Naive thymus-derived CD8-positive, alpha-beta T cell (primary cell): ENCODE measurements at regions not wholly inside any gene's neighbourhood (a gene's known extent, or its start where the extent isn't known, plus 50 kb on each side); places are given as distances from the start of the nearest gene placed in this dataset.

ENCODE experiments used
- ATAC-seq, 2 donors: fragments of 150-1000 bp; cut with Tn5 transposase in 1 of 2; sonication (Bioruptor Pico), chemical (Tn5 transposase) in 1 of 2; 1 replicate in 1 of 2; 2 replicates in 1 of 2; pipeline ENCODE4 v1.10.0; 2021; ENCODE audit warnings: mild to moderate bottlenecking in 2 of 2, moderate library complexity in 2 of 2
- POLR2A ChIA-PET: fragments of 350-600 bp; sonication (Branson Sonifier 250); formaldehyde crosslinking; loops from one replicate; lab custom pipeline; 2021; ENCODE audit warnings: antibody characterized with exemption; lab: Charles Lee
- DNase-seq, 10 donors: peaks; one replicate each; pipeline versions ENCODE4 v3.0.0 to v3.0.0-alpha.2; 2020 to 2022
- H3K27ac Mint-ChIP-seq, 10 donors: one replicate each; pipeline ENCODE4 v1.8.0; 2020 to 2022; ENCODE audit warnings: mild to moderate bottlenecking in 10 of 10, mixed read lengths in 10 of 10, moderate library complexity in 4 of 10, inconsistent platforms in 1 of 10
- H3K27me3 Mint-ChIP-seq, 5 donors: one replicate each; pipeline ENCODE4 v1.8.0; 2021 to 2022; ENCODE audit warnings: mixed read lengths in 5 of 5
- H3K36me3 Mint-ChIP-seq, 3 donors: one replicate each; pipeline ENCODE4 v1.8.0; 2020 to 2022; ENCODE audit warnings: mixed read lengths in 3 of 3, mild to moderate bottlenecking in 2 of 3, inconsistent platforms in 1 of 3
- H3K4me1 Mint-ChIP-seq, 4 donors: one replicate each; pipeline ENCODE4 v1.8.0; 2021 to 2022; ENCODE audit warnings: mixed read lengths in 4 of 4
- H3K4me3 Mint-ChIP-seq, 10 donors: one replicate each; pipeline ENCODE4 v1.8.0; 2020 to 2022; ENCODE audit warnings: mild to moderate bottlenecking in 10 of 10, mixed read lengths in 10 of 10, moderate library complexity in 6 of 10, inconsistent platforms in 1 of 10
- H3K9me3 Mint-ChIP-seq, 9 donors: one replicate each; pipeline ENCODE4 v1.8.0; 2020 to 2022; ENCODE audit warnings: mixed read lengths in 9 of 9, mild to moderate bottlenecking in 3 of 9, inconsistent platforms in 1 of 9, moderate library complexity in 1 of 9

DNA sequence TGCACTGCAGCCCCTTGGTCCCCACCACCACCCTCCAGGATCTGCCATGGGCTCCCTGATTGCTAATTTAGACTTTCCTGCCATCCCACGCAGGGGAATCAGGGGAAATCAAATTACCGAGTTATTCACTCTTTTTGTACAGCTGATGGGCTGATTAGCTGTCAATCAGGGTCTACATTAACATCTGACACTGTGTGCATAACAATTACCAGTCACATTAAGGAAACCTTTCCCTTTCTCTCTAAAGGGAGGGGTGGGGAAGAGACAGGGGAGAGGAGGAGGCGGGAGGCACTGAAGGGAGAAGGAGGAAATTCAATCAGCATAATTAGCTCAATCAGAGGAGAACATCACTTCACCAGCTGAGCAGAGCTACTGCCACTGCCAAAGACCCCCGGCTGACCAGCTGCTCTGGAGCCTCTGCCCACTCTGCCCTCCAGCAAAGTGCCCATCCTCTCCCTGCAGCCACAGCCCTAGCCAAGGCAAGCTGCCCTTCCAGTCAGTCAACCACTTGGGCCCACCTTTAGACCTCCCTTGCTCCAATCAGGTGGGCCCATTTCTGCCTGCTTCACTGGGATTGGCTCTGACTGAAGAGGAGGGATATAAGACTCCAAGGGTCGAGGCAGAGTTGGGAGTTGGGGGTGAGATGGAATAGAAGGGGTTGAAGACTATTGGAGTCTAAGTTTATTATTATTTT, 199.3 kb upstream of the ZC3H12A start:
- POLR2A ChIA-PET, result no interaction called here
- peaks cover 0 to 14% (median 8%) of the 10 kb centered on the region in 9 donors for H3K9me3 Mint-ChIP-seq
- peaks cover 0 to 9% (median 0%) of the 10 kb centered on the region in 3 donors for H3K36me3 Mint-ChIP-seq
- no peak overlapping the region for H3K4me3 Mint-ChIP-seq
- ATAC-seq (no peak), DNase-seq (no peak)
- H3K4me1 Mint-ChIP-seq, result no peaks in the 10 kb centered on the region
- H3K27ac Mint-ChIP-seq, result no peak overlapping the region
- peaks cover 15 to 87% (median 23%) of the 10 kb centered on the region in 5 donors for H3K27me3 Mint-ChIP-seq

DNA sequence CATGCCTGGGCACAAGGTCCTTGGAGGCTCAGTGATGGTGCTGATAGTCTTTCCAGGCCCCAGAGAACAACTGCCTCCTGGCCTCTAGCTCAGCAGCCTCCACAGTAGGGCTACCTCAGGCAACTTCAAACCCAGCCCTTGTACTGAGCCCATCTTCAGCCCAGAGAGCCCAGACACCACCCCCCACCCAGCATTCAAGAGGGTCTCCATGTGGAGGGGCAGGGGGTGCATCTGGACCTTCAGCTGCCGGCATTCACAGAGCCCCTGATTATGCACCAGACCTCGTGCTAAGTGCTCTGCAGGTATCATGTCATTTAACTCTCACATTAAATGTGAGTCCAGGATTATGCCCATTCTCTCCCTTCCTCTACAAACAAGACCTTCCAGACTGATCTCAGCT, 197.0 kb upstream of the ZC3H12A start:
- DNase-seq (no peak), ATAC-seq (no peak)
- POLR2A ChIA-PET, result no interaction called here
- peaks cover 0 to 10% (median 0%) of the 10 kb centered on the region in 3 donors for H3K36me3 Mint-ChIP-seq
- no peaks in the 10 kb centered on the region for H3K4me1 Mint-ChIP-seq
- H3K9me3 Mint-ChIP-seq, result peaks cover 0 to 32% (median 14%) of the 10 kb centered on the region in 9 donors
- H3K4me3 Mint-ChIP-seq, result no peak overlapping the region
- peaks cover 18 to 80% (median 22%) of the 10 kb centered on the region in 5 donors for H3K27me3 Mint-ChIP-seq
- no peak overlapping the region for H3K27ac Mint-ChIP-seq

DNA sequence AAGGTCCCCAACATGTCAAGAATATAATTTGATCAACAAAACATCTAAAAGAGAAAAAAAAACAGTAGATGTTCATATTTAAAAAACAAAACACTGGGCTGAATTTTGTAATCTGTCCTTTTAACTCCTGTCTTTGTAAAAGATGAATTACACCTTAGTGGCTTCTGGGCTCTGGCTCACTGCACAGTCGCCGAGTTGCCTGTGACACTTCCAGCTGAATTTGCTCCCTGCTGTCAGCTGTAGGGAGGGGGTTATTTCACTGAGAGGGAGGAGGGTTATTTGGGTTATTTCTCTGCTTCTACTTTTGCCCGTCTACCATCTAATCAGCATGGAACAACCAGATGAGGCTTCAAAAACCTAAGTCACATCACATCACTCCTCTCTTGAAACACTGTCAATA, 193.0 kb upstream of the ZC3H12A start:
- ATAC-seq (no peak), DNase-seq (peak in 1 of 10 donors; percentile 9)
- Mint-ChIP-seq H3K4me3 (no peak overlapping the region), H3K36me3 (peaks cover 0 to 10% (median 0%) of the 10 kb centered on the region in 3 donors), H3K27ac (no peak overlapping the region), H3K27me3 (peaks cover 18 to 58% (median 26%) of the 10 kb centered on the region in 5 donors), H3K4me1 (no peaks in the 10 kb centered on the region), H3K9me3 (peaks cover 0 to 39% (median 14%) of the 10 kb centered on the region in 9 donors)
- POLR2A ChIA-PET, result no interaction called here

DNA sequence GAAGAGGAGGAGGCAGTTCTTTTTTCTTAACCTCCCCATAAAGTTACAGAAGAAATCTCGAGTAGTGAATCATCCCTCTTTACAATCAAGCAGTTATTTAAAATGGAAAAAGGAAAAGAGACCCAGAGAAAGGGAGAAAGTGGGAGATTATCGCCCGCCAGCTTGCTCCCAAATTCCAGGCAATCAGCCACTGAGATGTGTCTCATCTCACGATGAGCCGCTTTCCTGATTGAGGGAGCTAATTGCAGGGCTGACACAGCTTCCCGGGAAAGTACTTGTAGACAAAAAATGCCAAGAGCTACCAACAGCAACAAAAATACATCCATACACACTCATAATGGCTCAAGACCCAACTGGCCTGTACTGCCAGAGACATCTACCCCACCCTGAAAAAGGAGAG, 191.6 kb upstream of the ZC3H12A start:
- ATAC-seq, result no peak

DNA sequence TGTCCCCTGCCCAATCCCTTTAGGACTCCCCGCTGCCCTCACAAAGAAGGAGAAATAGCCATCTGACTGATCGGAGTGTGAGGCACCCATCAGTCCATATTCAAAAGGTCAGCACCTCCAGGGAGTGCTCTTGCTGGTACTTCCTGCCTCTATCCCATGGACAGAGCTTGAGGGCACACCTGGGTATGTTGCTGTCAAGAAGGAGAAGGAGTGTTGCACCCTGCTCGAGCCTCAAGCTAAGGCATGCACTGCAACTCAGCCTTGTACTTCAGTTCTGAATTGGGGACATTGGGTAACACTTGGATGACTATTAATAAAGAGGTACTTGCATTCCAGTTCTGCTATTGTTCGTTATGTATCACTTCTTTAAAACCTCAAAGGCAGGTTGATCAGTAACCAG, 190.3 kb upstream of the ZC3H12A start:
- Mint-ChIP-seq H3K27me3 (peaks cover 14 to 44% (median 22%) of the 10 kb centered on the region in 5 donors), H3K4me3 (no peak overlapping the region), H3K9me3 (peaks cover 0 to 36% (median 14%) of the 10 kb centered on the region in 9 donors), H3K27ac (no peak overlapping the region), H3K4me1 (peaks cover 0 to 10% (median 0%) of the 10 kb centered on the region in 4 donors), H3K36me3 (peaks cover 0 to 10% (median 0%) of the 10 kb centered on the region in 3 donors)
- DNase-seq, result no peak
- no peak for ATAC-seq
- POLR2A ChIA-PET, result no interaction called here

More for the DNA sequence above, 191.6 kb upstream of the ZC3H12A start:
- H3K27ac Mint-ChIP-seq, result no peak overlapping the region
- POLR2A ChIA-PET, result no interaction called here
- no peaks in the 10 kb centered on the region for H3K4me1 Mint-ChIP-seq
- peaks cover 18 to 46% (median 26%) of the 10 kb centered on the region in 5 donors for H3K27me3 Mint-ChIP-seq
- H3K4me3 Mint-ChIP-seq, result no peak overlapping the region
- H3K36me3 Mint-ChIP-seq, result peaks cover 0 to 10% (median 0%) of the 10 kb centered on the region in 3 donors
- peak in 1 of 10 donors; percentile 21 for DNase-seq
- H3K9me3 Mint-ChIP-seq, result peaks cover 0 to 39% (median 14%) of the 10 kb centered on the region in 9 donors

DNA sequence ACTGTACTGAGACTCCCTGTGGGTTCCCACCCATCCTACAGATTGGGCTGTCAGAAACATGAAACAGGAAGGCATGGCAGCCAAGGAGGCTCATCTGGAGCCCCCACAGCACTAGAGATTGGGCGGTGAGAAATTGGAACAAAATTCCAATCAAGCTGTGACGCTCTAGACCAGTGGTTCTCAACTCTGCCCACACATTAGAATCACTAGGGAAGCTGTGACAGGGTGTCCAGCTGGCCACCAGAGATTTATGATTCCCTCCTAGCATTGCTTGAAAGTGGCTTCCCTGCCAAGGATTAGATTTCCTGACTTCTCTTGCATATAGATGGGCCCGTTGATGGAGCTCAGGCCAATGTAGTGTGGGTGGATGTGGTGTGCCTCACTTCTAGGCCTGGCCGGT, 187.5 kb upstream of the ZC3H12A start:
- DNase-seq (no peak), ATAC-seq (no peak)
- peaks cover 9 to 31% (median 14%) of the 10 kb centered on the region in 5 donors for H3K27me3 Mint-ChIP-seq
- H3K27ac Mint-ChIP-seq, result no peak overlapping the region
- no peaks in the 10 kb centered on the region for H3K36me3 Mint-ChIP-seq
- peaks cover 0 to 8% (median 0%) of the 10 kb centered on the region in 9 donors for H3K9me3 Mint-ChIP-seq
- no peak overlapping the region for H3K4me3 Mint-ChIP-seq
- H3K4me1 Mint-ChIP-seq, result peaks cover 0 to 22% (median 0%) of the 10 kb centered on the region in 4 donors
- POLR2A ChIA-PET, result no interaction called here

DNA sequence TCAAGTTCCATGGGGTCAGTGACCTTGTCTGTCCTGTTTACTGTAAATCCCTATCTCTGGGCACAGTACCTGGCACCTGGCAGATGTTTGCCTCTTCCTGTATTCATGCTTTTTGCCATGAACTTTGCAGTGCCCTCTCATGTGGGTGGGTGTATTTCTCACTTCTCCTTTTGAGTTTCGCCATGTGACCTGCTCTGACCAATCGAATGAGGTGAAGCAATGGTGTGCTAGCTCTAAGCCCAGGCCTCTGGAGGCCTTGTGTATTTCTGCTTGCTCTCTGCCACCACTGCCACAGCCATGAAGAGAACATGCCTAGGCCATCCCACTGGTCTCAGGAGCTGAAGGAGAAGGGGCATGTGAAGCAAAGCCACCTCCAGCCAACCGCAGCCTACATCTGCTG, 185.5 kb upstream of the ZC3H12A start:
- POLR2A ChIA-PET, result no interaction called here
- no peak overlapping the region for H3K4me3 Mint-ChIP-seq
- H3K27me3 Mint-ChIP-seq, result peaks cover 4 to 27% (median 14%) of the 10 kb centered on the region in 5 donors
- H3K9me3 Mint-ChIP-seq, result peaks cover 0 to 6% (median 0%) of the 10 kb centered on the region in 9 donors
- DNase-seq (peak in 1 of 10 donors; percentile 26), ATAC-seq (peak; percentile 20 to 42)
- H3K27ac Mint-ChIP-seq, result peak overlapping the region in 1 of 10 donors; percentile 78
- H3K36me3 Mint-ChIP-seq, result no peaks in the 10 kb centered on the region
- peaks cover 0 to 25% (median 0%) of the 10 kb centered on the region in 4 donors for H3K4me1 Mint-ChIP-seq

DNA sequence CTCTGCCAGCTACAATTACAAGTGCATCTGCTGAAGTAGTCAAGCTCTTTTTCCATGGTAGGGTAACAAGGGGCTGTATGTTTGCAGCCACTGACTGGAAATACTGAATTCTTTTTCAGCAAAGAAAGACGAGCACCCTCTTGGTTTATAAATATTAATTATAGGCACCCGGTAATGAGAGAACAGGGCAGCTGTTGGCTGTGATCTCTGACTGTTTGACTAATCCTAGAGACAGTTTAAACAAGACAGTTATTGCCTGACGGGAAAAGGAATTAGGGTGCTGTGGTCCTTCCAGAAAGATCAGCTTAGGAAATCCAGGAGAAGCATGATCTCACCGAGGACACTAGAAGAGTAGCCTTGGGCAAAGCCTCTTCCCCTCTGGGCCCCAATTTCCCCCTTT, 183.7 kb upstream of the ZC3H12A start:
- Mint-ChIP-seq H3K4me3 (no peak overlapping the region), H3K27ac (peak overlapping the region in 1 of 10 donors; percentile 51), H3K9me3 (no peaks in the 10 kb centered on the region), H3K27me3 (peaks cover 2 to 40% (median 28%) of the 10 kb centered on the region in 5 donors), H3K36me3 (no peaks in the 10 kb centered on the region), H3K4me1 (peaks cover 0 to 25% (median 0%) of the 10 kb centered on the region in 4 donors)
- DNase-seq, result no peak
- no peak for ATAC-seq
- POLR2A ChIA-PET, result no interaction called here

DNA sequence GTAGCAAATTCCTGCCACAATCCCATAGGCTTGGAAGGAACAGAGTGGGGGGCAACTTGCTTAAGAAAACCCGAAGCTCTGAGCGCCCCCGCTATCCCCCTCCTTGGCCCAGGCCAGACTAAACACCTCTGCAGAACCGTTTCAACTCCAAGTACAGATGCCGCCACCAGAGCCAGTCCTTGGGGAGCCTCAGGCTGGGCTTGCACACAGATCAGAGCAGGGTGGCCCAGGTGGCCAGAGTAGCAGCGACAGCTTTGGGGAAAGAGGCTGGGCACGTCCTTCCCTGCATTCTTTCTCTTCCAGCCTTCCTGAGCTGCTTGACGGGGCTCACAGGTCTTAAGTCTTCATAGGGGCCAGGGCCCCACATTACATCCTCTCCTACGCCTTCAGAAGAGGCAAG, 181.6 kb upstream of the ZC3H12A start:
- POLR2A ChIA-PET, result no interaction called here
- no peak for DNase-seq
- Mint-ChIP-seq H3K9me3 (no peaks in the 10 kb centered on the region), H3K27ac (no peak overlapping the region), H3K36me3 (no peaks in the 10 kb centered on the region), H3K4me3 (no peak overlapping the region), H3K27me3 (peaks cover 6 to 55% (median 35%) of the 10 kb centered on the region in 5 donors), H3K4me1 (peaks cover 0 to 25% (median 0%) of the 10 kb centered on the region in 4 donors)
- ATAC-seq, result no peak

DNA sequence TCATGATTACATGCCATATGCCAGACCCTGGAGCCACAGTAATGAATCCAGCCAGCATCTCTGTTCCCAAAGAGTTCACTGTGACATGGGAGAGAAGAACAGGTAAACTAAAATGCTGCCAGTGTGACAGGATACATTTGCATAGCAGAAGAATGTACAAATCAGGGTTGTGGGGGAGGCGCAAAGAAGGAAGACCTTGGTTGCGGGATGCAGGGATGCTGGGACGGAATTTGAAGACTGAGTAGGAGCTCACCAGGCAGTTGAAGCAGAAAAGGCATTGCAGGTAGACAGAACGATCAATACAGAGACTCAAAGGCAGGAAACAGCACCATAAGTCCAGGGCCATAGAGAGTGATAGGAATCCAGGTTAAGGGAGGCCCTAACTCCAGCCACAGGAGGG, 180.3 kb upstream of the ZC3H12A start:
- Mint-ChIP-seq H3K4me1 (peaks cover 0 to 14% (median 0%) of the 10 kb centered on the region in 4 donors), H3K36me3 (no peaks in the 10 kb centered on the region), H3K9me3 (no peaks in the 10 kb centered on the region), H3K27ac (no peak overlapping the region), H3K4me3 (no peak overlapping the region), H3K27me3 (peaks cover 10 to 54% (median 35%) of the 10 kb centered on the region in 5 donors)
- DNase-seq (no peak), ATAC-seq (no peak)
- POLR2A ChIA-PET, result no interaction called here

DNA sequence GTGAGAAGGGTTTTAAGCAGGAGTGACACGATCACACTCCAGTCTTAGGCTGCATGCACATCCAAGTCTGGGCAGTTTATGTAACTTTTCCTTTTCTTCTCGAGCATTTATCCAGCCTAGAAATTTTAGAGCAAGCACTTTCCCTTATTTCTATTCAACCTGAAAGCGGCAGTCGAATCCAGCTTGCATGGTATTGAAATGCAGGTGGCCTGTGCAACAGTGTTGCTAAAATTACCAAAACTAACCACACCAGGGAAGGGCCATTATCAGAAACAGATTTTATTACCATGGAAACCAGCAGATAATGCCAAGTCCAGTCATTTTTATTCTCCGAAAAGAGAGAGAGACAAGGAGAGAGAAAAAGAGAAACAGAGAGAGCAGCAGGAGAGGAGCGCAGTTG, 179.9 kb upstream of the ZC3H12A start:
- no peaks in the 10 kb centered on the region for H3K9me3 Mint-ChIP-seq
- DNase-seq (peak in 1 of 10 donors; percentile 1), ATAC-seq (no peak)
- no peaks in the 10 kb centered on the region for H3K36me3 Mint-ChIP-seq
- H3K4me3 Mint-ChIP-seq, result no peak overlapping the region
- peaks cover 0 to 10% (median under 1%) of the 10 kb centered on the region in 4 donors for H3K4me1 Mint-ChIP-seq
- peak overlapping the region in 1 of 10 donors; percentile 32 for H3K27ac Mint-ChIP-seq
- POLR2A ChIA-PET, result no interaction called here
- peaks cover 10 to 53% (median 36%) of the 10 kb centered on the region in 5 donors for H3K27me3 Mint-ChIP-seq

DNA sequence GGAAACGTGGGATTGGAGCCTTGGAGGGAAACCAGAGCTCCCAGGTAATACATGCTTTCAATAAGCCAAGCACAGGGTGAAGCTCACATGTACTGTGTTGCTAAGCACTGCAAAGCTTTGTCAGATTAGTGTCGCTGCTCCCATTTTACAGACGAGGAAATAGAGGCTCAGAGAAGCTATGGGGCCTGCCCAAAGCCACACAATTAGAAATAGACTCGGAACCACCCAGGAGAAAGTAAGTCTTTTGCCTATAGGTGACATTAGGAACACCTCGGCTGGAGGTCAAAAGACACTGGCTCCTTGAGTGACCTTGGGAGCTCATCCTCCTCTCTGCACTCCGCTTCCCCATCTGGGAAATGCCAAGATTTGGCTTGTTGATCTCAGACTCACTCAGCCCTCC, 175.6 kb upstream of the ZC3H12A start:
- Mint-ChIP-seq H3K4me1 (peaks cover 0 to 2% (median 0%) of the 10 kb centered on the region in 4 donors), H3K9me3 (peaks cover 0 to 2% (median 0%) of the 10 kb centered on the region in 9 donors), H3K36me3 (no peaks in the 10 kb centered on the region), H3K4me3 (no peak overlapping the region), H3K27ac (no peak overlapping the region), H3K27me3 (peaks cover 11 to 67% (median 34%) of the 10 kb centered on the region in 5 donors)
- POLR2A ChIA-PET, result no interaction called here
- ATAC-seq, result no peak
- DNase-seq, result no peak

DNA sequence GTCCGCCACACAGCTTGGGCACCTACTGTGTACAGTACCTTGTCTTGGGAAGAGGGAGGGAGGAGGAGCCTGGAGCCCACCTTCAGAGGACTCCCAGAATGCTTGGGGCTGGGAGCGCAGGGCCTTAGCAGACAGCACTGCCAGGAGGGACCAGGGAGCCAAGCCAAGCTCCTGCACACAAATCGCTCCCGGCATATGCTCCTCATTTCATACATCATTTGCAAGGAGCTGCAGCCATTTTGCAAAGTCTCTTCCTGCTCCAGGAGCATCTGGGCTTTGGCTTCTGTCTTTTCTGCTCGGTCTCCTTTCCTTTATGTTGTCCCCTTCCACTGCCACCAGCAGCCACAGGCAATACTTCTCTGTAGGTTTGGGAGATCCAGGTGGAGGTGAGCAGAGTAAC, 175.2 kb upstream of the ZC3H12A start:
- peaks cover 0 to 2% (median 0%) of the 10 kb centered on the region in 4 donors for H3K4me1 Mint-ChIP-seq
- DNase-seq (no peak), ATAC-seq (no peak)
- H3K27ac Mint-ChIP-seq, result no peak overlapping the region
- H3K36me3 Mint-ChIP-seq, result no peaks in the 10 kb centered on the region
- peaks cover 11 to 63% (median 29%) of the 10 kb centered on the region in 5 donors for H3K27me3 Mint-ChIP-seq
- POLR2A ChIA-PET, result no interaction called here
- H3K9me3 Mint-ChIP-seq, result peaks cover 0 to 2% (median 0%) of the 10 kb centered on the region in 9 donors
- H3K4me3 Mint-ChIP-seq, result no peak overlapping the region
